Ascending aorta (tissue), 2 donors: ENCODE measurements at regions not wholly inside any gene's neighbourhood (a gene's known extent, or its start where the extent isn't known, plus 50 kb on each side); places are given as distances from the start of the nearest gene placed in this dataset.

Experiments used
- DNase-seq, 2 donors: peaks; one replicate each; pipeline ENCODE4 v3.0.0-alpha.2; 2019; ENCODE audit warnings: low spot score in 2 of 2
- H3K27ac ChIP-seq, 2 donors: fragments of 200-600 bp; sonication (generic); one replicate each; pipeline ENCODE4 v1.5.1; 2016 to 2017; ENCODE audit warnings: mild to moderate bottlenecking in 1 of 2
- H3K27me3 ChIP-seq: fragments of 200-600 bp; sonication (generic); one replicate; pipeline ENCODE4 v1.5.1; 2017
- H3K36me3 ChIP-seq, 2 donors: fragments of 200-600 bp; sonication (generic); one replicate each; pipeline ENCODE4 v1.5.1; 2016
- H3K4me1 ChIP-seq, 2 donors: fragments of 200-600 bp; sonication (generic); one replicate each; pipeline ENCODE4 v1.5.1; 2016 to 2017; ENCODE audit warnings: mild to moderate bottlenecking in 1 of 2
- H3K4me3 ChIP-seq, 2 donors: fragments of 200-600 bp; sonication (generic); one replicate each; pipeline ENCODE4 v1.5.1; 2016 to 2017; ENCODE audit warnings: mild to moderate bottlenecking in 1 of 2
- H3K9me3 ChIP-seq, 2 donors: fragments of 200-600 bp; sonication (generic); one replicate each; pipeline ENCODE4 v1.5.1; 2016
- intact Hi-C: fragments of 100-400 bp; cut with DNase I; formaldehyde crosslinking; loops from one replicate; pipeline ENCODE4 v1.15.1; 2023
- TF ChIP-seq, protein P1 (sequence below), 3 experiments: fragments of 200-600 bp in 2 of 3; fragments of 450-650 bp in 1 of 3; sonication (generic) in 2 of 3; IDR thresholded peaks; one replicate each; pipeline ENCODE4 v1.5.1; 2016 to 2019; ENCODE audit warnings: antibody characterized with exemption in 3 of 3, mild to moderate bottlenecking in 1 of 3, moderate library complexity in 1 of 3

DNA sequence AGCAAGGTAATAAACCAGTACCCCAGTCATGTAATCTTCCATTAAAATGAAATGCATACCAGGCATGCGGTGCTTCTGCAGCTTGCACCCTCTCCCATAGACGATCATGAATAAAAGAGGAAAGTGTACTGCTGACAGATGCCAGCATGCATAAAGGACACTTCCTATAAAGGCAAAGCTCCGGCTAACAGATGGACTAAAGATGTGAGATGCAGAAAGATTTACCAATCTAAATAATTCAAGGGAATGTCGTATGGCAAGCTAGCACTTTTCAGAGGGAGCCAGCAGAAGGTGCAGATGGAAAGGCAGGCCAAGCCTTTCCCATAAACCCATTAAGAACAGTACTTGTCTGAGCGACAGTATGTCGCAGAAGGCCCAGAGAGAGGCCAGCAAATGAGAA, 542.0 kb downstream of the NUF2 start:
- H3K36me3 ChIP-seq, result no peaks in the 10 kb centered on the region
- no peaks in the 10 kb centered on the region for H3K27me3 ChIP-seq
- no peak for DNase-seq
- H3K9me3 ChIP-seq, result peaks cover 0 to 6% of the 10 kb centered on the region in 2 donors
- H3K27ac ChIP-seq, result no peak overlapping the region
- intact Hi-C loops, result no loop called here
- TF ChIP-seq, protein P1, sequence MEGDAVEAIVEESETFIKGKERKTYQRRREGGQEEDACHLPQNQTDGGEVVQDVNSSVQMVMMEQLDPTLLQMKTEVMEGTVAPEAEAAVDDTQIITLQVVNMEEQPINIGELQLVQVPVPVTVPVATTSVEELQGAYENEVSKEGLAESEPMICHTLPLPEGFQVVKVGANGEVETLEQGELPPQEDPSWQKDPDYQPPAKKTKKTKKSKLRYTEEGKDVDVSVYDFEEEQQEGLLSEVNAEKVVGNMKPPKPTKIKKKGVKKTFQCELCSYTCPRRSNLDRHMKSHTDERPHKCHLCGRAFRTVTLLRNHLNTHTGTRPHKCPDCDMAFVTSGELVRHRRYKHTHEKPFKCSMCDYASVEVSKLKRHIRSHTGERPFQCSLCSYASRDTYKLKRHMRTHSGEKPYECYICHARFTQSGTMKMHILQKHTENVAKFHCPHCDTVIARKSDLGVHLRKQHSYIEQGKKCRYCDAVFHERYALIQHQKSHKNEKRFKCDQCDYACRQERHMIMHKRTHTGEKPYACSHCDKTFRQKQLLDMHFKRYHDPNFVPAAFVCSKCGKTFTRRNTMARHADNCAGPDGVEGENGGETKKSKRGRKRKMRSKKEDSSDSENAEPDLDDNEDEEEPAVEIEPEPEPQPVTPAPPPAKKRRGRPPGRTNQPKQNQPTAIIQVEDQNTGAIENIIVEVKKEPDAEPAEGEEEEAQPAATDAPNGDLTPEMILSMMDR (IDR thresholded peaks at IDR 0.05), result no peak
- H3K4me1 ChIP-seq, result no peaks in the 10 kb centered on the region
- no peak overlapping the region for H3K4me3 ChIP-seq

GRCh38 chr1:163864207-163864606, 542.5 kb downstream of the NUF2 start:
- Histone ChIP-seq H3K4me3 (no peak overlapping the region), H3K27ac (no peak overlapping the region), H3K36me3 (no peaks in the 10 kb centered on the region), H3K27me3 (no peaks in the 10 kb centered on the region), H3K4me1 (no peaks in the 10 kb centered on the region), H3K9me3 (peaks cover 0 to 6% of the 10 kb centered on the region in 2 donors)
- no peak for DNase-seq
- intact Hi-C loops, result no loop called here
- TF ChIP-seq, protein P1 (IDR thresholded peaks at IDR 0.05), result no peak

DNA sequence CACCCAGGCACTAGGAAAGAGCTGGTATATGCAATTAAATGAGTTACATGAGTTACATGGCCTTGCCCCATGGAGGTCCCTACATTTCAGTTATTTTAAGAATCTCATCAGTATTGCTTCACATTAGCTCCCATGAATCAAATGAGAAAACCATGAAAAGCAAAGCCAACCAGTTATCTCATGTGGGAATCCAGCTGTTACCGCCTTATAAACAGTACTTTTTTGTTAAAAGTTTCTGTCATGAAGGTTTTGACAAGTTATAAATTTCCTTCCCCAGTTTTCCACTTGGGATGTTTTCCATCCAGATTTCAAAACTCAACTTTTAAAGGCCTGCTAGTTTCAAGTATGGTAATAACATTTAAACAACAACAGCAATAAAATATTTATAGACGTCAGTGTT, 544.8 kb downstream of the NUF2 start:
- Histone ChIP-seq H3K4me1 (no peaks in the 10 kb centered on the region), H3K4me3 (no peak overlapping the region), H3K9me3 (peaks cover 0 to 6% of the 10 kb centered on the region in 2 donors), H3K36me3 (no peaks in the 10 kb centered on the region), H3K27me3 (no peaks in the 10 kb centered on the region), H3K27ac (no peak overlapping the region)
- TF ChIP-seq, protein P1 (IDR thresholded peaks at IDR 0.05), result no peak
- DNase-seq, result no peak
- intact Hi-C loops, result no loop called here

DNA sequence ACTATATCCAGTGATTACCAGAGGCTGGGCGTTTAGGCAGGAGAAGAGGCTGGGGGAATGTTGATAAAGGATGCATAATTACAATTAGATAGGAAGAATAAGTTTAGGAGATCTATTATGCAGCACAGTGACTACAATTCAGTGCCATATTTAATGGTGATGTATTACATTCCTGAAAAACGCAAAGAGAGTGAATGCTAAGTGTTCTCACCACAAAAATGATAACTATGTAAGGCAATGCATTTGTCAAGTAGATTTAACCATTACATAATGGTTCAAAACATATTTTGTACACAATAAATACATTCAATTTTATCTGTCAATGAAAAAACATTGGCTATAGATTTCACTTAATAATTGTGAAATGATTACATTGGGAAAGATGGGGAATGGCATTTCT, 548.9 kb downstream of the NUF2 start:
- Histone ChIP-seq H3K4me1 (no peaks in the 10 kb centered on the region), H3K4me3 (no peak overlapping the region), H3K9me3 (no peaks in the 10 kb centered on the region), H3K27ac (no peak overlapping the region), H3K27me3 (no peaks in the 10 kb centered on the region), H3K36me3 (no peaks in the 10 kb centered on the region)
- TF ChIP-seq, protein P1 (IDR thresholded peaks at IDR 0.05), result no peak
- intact Hi-C loops, result no loop called here
- no peak for DNase-seq

- H3K4me1 ChIP-seq, result no peaks in the 10 kb centered on the region
- H3K27ac ChIP-seq, result no peak overlapping the region
- no peaks in the 10 kb centered on the region for H3K27me3 ChIP-seq
- H3K4me3 ChIP-seq, result no peak overlapping the region
- intact Hi-C loops, result no loop called here
- TF ChIP-seq, protein P1 (IDR thresholded peaks at IDR 0.05), result no peak
- DNase-seq, result no peak
- no peaks in the 10 kb centered on the region for H3K36me3 ChIP-seq
- H3K9me3 ChIP-seq, result no peaks in the 10 kb centered on the region
Observed at GRCh38 chr1:163872067-163872466, 550.3 kb downstream of the NUF2 start.

- intact Hi-C loops, result no loop called here
- no peaks in the 10 kb centered on the region for H3K27me3 ChIP-seq
- DNase-seq, result no peak
- H3K4me3 ChIP-seq, result no peak overlapping the region
- TF ChIP-seq, protein P1 (IDR thresholded peaks at IDR 0.05), result no peak
- H3K9me3 ChIP-seq, result no peaks in the 10 kb centered on the region
- H3K27ac ChIP-seq, result no peak overlapping the region
- no peaks in the 10 kb centered on the region for H3K4me1 ChIP-seq
- H3K36me3 ChIP-seq, result no peaks in the 10 kb centered on the region
Observed at GRCh38 chr1:163874070-163874469, 552.3 kb downstream of the NUF2 start.
